ENCODE measurements at regions not wholly inside any gene's neighbourhood (a gene's known extent, or its start where the extent isn't known, plus 50 kb on each side); places are given as distances from the start of the nearest gene placed in this dataset.
"Not testable (repeated sequence)": the region's sequence is repeated elsewhere in the genome, so short reads cannot be mapped to it uniquely, and the experiment has no call there.

- FAIRE-seq = no peak
- no peak for DNase-seq (ENCODE audit: extremely low spot score, insufficient read length, low read depth)
These were observed 116.8 kb upstream of the JCAD start for GRCh38 chr10:30176182-30176581.

- FAIRE-seq = no peak
- DNase-seq (ENCODE audit: extremely low spot score, insufficient read length, low read depth) = no peak
These were observed 113.3 kb upstream of the JCAD start for GRCh38 chr10:30172673-30173072.

DNA sequence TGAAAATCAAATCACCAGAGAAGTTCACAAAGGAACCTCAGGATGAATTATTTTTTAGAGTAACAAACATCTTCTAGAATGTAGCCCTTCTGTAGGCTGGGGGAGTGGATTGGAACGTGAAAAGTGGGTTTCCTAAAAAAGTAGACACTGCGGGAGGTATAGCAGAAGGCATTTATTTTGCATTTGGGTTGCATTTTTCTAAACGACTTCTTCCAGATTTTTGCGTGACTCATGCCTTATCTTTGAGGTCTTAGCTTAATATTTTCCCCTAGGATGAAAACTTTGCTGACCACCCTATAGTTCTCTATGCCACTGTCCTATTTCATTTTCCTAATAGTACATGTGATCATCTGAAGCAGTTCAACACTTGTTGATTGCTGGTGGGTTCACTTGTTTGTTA lies 112.7 kb upstream of the JCAD start:
- no peak for FAIRE-seq
- no peak for DNase-seq (ENCODE audit: extremely low spot score, insufficient read length, low read depth)

DNA sequence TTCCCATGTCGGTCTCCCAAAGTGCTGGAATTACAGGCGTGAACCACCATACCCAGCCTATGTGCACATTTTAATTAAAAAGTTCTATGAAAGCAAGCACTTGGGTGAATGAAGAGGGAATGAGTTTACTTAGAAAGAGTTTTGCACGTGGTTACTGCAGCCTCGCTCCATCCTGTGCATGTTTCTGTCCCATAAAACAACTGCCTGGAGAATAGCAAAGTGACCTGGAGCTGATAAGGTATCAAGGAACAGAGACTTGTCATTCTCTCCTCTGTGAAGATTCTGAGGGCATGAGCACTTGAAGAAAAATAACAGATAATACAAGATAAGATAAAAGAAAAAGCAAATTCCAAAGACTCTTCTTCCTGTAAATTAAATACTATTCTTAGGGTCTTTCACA lies 112.2 kb upstream of the JCAD start:
- FAIRE-seq (no peak), DNase-seq (ENCODE audit: extremely low spot score, insufficient read length, low read depth) (no peak)

DNA sequence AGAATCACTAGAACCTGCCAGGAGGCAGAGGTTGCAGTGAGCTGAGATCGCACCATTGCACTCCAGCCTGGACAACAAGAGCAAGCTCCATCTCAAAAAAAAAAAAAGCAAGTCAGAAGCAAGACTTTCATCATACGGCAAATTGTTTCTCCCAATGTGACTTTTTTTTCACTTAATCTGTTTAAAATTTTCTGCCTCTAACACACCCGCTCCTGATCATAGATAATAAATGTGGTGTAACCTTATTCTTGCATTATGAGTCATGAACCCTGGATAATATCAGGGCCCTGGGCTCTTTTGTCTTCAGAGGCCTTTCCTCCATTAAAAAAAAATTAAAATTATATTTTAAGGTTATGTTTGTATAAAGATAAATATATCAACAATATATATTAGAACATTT lies 111.4 kb upstream of the JCAD start:
- DNase-seq (ENCODE audit: extremely low spot score, insufficient read length, low read depth) (no peak), FAIRE-seq (no peak)

DNA sequence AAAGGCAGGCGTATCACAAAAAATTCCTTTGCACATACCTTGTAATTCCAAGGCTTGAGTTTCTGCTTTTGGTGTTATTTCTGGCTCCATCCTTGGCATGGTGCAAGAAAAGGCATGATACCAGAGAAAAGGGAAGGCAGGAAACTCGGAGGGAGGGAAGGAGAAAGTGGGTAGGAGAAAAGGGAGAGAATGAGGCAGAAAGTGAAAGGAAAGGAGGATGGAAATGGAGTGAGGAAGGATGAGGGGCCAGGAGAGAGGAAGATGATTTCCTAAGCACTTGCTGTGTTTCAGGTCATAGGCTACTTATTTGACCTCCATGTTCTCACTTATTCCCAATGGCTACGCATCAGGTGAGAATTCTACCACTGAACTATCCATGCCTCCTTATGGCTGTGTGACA lies 110.8 kb upstream of the JCAD start:
- DNase-seq (ENCODE audit: extremely low spot score, insufficient read length, low read depth) (no peak), FAIRE-seq (no peak)

GRCh38 chr10:30169342-30169741 lies 110.0 kb upstream of the JCAD start:
- no peak for FAIRE-seq
- no peak for DNase-seq (ENCODE audit: extremely low spot score, insufficient read length, low read depth)

DNA sequence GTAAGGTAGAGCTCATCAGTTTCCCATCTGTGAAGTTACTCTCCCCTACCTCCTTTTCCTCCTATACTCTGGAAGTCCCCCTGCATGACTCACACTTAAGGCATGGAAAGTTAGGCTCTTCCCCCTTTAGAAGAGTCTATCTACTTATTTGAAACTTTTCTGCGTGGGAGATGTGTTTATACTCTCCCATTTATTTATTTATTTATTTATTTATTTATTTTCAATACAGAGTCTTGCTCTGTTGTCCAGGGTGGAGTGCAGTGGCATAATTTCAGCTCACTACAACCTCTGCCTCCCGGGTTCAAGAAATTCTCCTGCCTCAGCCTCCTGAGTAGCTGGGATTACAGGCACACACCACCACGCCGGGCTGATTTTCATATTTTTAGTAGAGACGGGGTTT lies 107.5 kb upstream of the JCAD start:
- DNase-seq (ENCODE audit: extremely low spot score, insufficient read length, low read depth) (no peak), FAIRE-seq (no peak)

DNA sequence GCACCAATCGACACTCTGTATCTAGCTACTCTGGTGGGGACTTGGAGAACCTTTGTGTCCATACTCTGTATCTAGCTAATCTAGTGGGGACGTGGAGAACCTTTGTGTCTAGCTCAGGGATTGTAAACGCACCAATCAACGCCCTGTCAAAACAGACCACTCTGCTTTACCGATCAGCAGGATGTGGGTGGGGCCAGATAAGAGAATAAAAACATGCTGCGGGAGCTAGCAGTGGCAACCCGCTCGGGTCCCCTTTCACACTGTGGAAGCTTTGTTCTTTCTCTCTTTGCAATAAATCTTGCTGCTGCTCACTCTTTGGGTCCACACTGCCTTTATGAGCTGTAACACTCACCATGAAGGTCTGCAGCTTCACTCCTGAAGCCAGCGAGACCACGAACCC lies 104.0 kb upstream of the JCAD start:
- not testable (repeated sequence) for DNase-seq (ENCODE audit: extremely low spot score, insufficient read length, low read depth); FAIRE-seq

DNA sequence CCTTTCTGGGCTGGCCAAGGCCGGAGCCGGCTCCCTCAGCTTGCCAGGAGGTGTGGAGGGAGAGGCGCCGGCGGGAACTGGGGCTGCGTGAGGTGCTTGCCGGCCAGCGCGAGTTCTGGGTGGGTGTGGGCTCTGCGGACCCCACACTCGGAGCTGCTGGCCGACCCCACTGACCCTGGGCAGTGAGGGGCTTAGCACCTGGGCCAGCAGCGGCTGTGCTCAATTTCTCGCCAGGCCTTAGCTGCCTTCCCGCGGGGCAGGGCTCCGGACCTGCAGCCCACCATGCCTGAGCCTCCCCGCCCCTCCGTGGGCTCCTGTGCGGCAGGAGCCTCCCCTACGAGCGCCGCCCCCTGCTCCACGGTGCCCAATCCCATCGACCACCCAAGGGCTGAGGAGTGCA lies 103.4 kb upstream of the JCAD start:
- not testable (repeated sequence) for DNase-seq (ENCODE audit: extremely low spot score, insufficient read length, low read depth); FAIRE-seq

DNA sequence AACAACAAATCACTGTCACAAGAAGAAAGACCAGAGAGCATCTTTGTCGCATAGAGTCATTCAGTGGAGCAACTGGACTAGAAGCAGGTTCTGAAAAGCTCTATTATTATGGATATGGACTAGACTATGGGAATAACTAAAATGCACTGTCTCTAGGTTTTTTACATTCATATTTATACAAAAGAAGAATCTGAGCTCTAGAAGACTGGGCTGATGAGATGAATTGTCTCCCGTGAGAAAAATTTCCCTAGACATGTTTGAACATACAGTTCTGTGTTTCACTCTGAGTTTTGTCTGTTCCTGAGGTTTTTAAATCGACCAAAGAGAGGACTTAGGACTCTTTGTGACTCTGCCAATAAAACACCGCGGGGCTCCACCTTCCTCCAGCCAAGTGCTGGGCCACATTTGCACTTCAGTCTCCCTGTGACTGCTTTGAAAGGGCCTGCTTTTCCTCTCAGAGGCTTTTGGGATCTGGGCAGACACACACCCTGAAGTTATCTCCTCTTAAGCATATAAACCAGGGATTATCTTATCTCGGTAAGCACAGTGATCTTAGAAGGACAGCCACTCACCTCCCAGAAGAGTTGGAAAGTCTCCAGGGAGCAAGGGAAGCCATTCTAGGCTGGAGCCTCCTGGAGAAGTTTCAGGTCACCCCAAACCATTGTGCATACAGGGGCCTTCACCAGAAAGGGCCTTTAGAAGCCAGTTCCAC lies 101.0 kb upstream of the JCAD start:
- FAIRE-seq = no peak
- no peak for DNase-seq (ENCODE audit: extremely low spot score, insufficient read length, low read depth)

- DNase-seq (ENCODE audit: extremely low spot score, insufficient read length, low read depth); FAIRE-seq: not testable (repeated sequence)
These were observed 100.2 kb upstream of the JCAD start for GRCh38 chr10:30159614-30160013.

- no peak for FAIRE-seq
These were observed 99.1 kb upstream of the JCAD start for GRCh38 chr10:30158325-30158960.

GRCh38 chr10:30155401-30155800 lies 96.0 kb upstream of the JCAD start:
- FAIRE-seq (peak; percentile 60), DNase-seq (ENCODE audit: extremely low spot score, insufficient read length, low read depth) (no peak)

More at GRCh38 chr10:30158325-30158960, 99.1 kb upstream of the JCAD start:
- DNase-seq (ENCODE audit: extremely low spot score, insufficient read length, low read depth) = no peak

DNA sequence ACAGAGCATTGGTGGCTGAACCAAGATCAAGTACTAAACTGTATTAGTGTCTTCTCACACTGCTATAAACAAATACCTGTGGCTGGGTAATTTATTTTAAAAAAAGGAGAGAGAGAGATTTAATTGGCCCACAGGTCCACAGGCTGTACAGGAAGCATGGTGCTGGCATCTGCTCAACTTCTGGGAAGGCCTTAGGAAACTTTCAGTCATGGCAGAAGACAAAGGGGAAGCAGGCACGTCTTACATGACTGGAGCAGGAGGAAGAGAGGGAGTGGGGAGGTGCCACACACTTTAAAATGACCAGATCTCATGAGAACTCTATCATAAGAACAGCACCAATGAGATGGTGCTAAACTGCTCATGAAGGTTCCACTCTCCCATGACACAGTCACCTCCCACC lies 95.2 kb upstream of the JCAD start:
- DNase-seq (ENCODE audit: extremely low spot score, insufficient read length, low read depth) (no peak), FAIRE-seq (no peak)

- DNase-seq (ENCODE audit: extremely low spot score, insufficient read length, low read depth) = no peak
- FAIRE-seq = no peak
These were observed 94.7 kb upstream of the JCAD start for GRCh38 chr10:30154126-30154525.

- DNase-seq (ENCODE audit: extremely low spot score, insufficient read length, low read depth) = no peak
- no peak for FAIRE-seq
These were observed 92.4 kb upstream of the JCAD start for GRCh38 chr10:30151581-30152389.

DNA sequence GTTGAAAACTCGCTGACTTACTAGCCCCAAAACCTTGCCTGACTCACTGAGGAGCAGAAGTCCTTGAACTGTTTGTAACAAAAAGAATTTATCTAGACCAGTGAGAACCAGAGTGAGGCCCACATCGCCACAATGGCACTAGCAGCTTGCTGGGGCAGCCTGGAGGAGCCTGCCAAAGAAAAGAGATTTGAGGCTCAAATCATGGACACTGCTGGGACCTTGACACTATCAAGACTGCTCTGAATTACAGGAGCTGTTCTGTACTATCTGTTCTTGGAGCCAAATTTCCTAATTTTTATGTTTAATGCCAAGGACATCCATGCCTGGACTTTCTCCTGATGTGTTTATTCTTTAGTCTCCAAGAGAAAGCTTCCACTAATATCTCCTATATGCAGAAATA lies 82.0 kb upstream of the JCAD start:
- DNase-seq (ENCODE audit: extremely low spot score, insufficient read length, low read depth) (no peak), FAIRE-seq (no peak)

- no peak for FAIRE-seq
- no peak for DNase-seq (ENCODE audit: extremely low spot score, insufficient read length, low read depth)
These were observed 75.0 kb upstream of the JCAD start for GRCh38 chr10:30134171-30134945.

DNA sequence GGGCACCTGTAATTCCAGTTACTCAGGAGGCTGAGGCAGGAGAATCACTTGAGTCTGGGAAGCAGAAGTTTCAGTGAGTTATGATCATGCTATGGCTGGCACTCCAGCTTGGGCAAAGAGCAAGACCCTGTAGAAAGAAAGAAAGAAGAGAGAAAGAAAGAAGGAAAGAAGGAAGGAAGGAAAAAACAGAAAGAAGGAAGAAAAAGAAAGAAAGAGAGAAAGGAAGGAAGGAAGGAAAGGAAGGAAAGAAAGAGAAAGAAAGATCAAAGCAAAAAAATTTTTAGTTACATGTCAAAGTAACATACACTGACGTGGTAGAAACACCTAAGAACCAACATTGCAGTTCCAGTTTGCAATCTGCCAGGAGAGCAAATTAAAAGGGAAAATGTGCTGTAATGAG lies 73.8 kb upstream of the JCAD start:
- FAIRE-seq (no peak), DNase-seq (ENCODE audit: extremely low spot score, insufficient read length, low read depth) (no peak)

Data from GM18507 (cell line).